Activated gamma-delta T cell treated with Interleukin-2 at 50 U/mL for 16 hours (primary cell): ENCODE measurements at regions not wholly inside any gene's neighbourhood (a gene's known extent, or its start where the extent isn't known, plus 50 kb on each side); places are given as distances from the start of the nearest gene placed in this dataset.

Experiments used
- DNase-seq: peaks from one replicate; pipeline ENCODE4 v3.0.0-alpha.2; 2020

DNA sequence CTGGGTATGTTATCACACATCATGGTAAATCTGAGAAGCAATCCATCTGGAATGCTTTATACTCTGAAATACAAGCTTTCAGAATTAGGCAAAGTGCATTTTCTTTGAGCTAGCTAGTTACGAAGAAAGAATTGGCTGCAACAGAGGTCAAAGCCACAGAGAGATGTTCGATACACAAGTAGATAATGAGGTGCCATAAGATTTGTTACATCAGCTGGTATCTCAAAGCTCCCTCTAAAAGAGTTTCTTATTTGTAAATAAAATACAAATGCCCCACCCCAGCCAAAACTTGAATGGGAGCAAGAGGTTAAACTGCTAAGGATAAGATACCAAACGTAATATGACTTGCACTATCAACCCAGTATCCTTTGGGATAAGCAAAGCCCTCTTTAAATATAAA, 84.0 kb upstream of the SLCO3A1 start:
- no peak for DNase-seq

DNA sequence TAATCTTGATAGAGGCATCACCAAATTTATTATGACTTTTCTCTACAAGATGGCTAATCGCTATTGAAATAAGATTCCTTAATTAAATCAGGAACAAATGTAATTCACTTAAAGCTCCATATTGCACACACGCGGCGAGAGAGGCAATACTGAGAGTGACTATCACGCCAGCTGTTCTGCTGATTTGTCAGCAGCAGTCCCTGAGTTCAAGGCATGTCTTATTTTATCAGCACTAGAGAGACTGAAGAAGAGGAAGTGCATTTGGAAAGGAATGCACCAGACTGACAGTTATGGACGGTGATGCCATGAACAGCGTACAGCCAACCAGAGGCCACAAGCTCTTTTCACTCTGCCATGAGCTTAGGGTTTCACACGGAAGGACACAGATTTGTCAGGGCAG, 83.6 kb upstream of the SLCO3A1 start:
- no peak for DNase-seq

DNA sequence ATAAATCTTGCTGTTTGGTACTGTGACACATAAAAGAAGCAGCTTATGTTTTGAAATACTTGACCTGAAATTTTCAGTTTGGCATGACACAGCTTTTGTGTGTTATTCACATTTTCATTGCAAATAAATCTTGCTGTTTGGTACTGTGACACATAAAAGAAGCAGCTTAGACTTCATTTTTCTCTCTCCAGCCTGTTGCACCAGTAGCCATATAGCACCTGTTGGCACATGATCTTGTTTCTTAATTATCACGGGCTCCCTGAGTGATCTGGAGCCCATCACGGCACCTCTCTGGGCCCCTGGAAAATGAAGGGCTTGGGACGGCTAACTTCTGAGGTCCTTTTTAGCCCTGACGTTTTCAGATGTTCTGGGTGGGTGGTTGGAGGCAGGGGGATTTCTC, 77.4 kb upstream of the SLCO3A1 start:
- DNase-seq: no peak

DNA sequence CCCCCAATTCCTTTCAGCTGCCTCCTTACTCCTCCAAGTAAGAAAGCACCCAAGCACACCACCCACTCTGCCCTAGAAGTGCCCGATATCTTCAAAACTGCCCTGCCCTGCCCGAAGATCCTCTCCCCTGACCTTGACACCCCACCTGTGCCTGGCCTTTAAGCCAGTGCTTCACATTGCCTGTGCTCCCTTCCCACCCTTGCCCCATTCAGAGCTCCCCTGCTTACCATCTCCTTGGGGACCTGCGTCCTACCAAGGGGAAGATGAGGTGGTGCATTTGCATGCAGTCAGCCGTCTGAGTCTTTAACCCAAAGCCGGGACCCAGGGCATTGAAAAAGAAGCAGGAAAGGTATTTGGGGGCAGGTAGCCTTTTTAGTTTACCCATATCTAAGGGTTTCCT, 73.5 kb upstream of the SLCO3A1 start:
- DNase-seq: no peak

DNA sequence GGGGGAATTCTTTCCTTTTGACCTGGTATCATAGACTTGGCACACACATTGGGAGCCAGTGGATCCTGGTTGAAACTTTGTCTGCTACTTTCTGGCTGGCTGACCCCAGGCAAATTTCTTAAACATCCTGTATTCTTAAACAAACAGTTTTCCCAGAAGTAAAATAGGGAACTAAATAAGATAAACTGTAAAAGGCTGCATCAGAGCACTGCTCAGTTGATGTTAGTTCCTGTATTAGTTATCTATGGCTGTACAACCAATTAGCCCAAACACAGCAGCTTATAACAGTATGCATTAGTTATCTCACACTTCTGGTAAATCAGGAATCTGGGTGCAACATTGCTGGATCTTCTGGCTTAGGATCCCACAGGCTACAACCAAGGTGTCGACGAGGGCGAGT, 73.1 kb upstream of the SLCO3A1 start:
- DNase-seq: no peak

DNA sequence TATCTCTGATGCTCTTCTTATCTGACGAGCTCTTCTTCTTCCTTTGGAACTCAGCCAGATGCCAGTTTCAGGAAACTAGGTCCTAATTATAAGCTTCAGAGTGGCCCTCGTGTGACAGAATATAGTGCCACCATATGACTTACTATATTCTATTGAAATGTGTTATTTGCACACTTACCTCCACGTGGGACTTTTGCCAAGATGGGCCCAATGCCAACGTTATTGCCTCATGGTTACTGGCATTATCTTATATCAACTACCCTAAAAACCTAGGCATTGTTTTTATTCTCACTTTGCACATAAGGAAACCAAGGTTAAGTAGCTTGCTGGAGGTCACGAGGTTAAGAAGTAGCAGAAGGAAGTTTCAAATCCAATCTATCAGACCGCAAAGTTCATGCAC, 71.3 kb upstream of the SLCO3A1 start:
- DNase-seq: no peak

DNA sequence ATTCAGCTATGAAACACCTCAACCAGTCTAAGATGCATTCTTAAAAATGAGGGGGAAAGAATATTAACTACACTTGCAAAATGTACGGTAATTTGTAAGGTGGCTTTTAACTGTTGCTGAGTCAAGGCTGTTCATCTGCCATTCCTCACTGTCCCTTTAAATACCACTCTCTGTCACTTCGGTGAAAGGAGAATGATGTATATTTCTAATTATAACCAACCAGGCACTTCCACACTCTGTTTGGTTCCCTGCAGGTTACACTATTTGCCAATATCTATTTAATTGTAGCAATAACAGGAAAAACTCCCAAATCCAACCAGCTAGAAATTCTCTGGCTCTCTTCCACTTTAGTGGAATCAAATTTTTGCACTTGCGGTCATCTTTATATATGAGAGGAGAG, 70.5 kb upstream of the SLCO3A1 start:
- no peak for DNase-seq

DNA sequence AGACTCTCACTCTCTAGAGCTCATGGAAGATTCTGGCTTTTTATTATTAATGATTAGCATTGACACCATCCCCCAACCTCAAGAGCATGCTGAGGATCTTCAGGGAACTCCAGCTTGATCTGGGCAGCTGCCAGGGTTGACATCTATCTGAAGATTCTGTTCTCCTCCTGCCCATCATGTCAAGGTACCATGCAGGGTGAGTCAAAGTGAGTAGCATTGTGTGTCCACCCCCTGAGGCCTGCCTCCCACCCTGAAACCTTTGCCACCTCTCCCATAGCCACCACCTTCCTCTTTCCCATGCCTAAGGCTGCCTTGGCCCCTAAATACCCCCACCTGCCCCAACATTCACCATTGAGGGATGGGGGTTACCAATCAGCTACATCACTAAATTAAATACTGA, 70.1 kb upstream of the SLCO3A1 start:
- DNase-seq: no peak

DNA sequence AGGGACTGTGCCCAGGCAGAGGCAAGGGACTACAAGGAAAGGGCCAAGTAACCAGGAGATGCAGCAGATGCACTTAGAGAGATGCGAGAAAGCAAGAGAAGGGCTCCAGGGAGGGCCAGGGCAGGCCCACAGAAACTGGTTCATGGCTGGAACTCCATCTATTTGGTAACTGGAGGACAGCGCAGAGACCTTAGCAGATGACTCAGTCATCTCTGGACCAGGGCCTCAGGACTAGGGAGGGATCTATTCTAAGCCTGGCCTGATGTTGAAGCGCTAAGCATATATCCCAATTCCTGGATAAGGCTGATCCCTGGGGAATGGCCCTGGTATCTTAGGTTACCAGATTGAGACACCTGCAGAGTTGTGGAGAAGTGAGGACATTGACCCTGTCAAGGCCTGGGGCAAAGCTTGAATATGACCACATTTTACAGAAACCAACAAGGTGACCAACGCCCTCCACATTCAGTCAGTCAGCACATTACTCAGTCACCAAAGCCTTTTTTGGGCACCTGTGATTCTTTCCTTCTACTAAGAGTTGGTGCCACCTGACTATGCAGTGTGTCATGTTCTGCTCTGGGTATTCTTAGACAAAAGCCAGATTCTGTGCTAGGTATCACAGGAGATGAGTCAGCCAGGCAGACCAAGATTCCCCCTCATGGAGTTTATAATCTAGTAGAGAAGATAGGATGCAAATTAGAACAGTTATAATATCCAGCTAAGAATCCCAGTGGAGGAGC, 68.4 kb upstream of the SLCO3A1 start:
- no peak for DNase-seq

DNA sequence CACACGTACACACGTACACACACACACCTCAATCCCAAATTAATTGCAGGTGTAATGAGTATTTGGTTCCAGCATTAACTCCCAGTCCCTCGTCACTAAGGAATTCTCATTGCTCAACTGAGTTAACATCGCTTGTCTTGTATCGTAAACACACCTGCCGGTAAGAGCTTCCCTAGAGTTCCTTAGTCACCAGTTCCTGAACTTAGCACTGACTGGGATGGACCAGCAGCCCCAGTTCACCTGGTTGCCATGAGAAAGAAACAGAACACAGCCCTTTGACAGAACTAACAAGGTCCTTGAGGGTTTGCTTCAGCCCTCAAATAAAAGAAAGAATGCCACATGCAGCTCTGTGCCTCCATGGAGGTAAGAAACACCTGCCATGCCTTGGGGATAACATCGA, 66.3 kb upstream of the SLCO3A1 start:
- DNase-seq: no peak

DNA sequence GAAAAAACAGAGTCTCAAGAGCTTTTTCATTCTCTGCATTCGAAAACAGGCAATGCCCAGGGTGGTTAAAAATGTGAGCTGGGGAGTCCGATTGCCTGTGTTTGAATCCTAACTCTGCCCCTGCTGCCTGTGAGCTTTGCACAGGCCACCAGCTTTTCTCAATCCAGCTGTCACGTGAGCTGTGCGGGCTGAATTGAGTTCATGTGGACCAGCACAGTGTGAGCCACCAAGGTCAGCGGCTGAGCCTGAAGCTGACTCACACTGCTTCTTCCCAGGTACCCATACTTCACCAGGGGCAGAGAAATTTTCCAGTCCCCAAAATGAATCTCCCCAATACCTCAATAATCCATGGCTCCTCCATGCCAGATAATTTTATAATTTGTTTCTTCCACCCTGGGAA, 64.4 kb upstream of the SLCO3A1 start:
- no peak for DNase-seq

DNA sequence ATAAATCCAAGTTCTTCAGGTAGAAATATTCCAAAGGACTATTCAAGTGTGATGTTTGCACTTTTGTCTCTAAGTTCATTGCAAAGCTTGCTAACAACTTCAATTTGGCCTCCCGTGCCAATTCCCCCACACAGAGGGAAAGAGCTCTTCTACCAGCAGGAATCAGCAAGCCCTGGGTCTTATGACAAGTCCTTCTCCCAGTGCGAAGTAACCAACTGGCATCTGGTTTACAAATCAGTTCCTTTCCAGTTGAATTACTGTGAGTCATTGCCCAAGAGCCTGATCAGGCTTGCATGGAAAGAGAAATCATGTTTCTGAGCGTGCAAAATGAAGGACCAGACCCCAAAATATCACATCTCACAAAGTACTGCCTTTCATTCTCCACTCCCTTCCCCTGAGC, 62.7 kb upstream of the SLCO3A1 start:
- no peak for DNase-seq

DNA sequence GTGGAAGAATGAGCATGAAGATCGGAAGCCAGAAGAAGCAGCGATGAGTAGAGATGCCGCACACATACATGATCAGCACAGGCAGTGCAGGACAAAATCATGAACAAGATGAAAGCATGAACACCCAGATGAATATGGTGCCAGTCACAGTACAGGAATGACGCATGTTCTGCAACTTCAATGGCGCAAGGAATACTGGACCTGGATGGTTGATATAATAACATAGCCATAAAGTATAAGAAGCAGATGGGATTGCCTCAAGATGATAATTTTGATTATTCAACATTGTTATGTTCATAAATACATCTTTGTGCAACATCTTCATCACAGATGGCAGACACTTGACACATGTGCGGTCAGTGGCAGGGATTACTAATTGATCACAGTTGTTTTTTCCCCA, 59.7 kb upstream of the SLCO3A1 start:
- DNase-seq: no peak

DNA sequence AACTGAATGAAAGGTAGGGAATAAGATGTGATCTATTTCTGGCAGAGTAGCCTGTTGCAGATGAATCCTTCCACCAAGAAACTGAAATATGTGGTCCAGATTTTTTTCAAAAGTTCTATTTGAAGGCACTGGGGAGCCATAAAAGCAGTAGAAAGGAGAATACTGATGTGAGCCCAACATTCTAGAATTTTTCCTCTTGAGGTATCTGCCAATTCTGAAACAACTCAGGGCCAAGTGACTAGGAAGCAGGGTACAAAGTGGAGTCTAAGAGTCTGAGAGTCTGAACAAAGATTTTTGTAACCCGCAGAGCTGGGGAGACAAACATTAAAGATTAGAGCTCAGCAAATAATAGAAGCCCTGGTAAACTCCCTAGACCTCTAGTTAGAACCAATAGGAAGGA, 58.3 kb upstream of the SLCO3A1 start:
- DNase-seq: no peak

DNA sequence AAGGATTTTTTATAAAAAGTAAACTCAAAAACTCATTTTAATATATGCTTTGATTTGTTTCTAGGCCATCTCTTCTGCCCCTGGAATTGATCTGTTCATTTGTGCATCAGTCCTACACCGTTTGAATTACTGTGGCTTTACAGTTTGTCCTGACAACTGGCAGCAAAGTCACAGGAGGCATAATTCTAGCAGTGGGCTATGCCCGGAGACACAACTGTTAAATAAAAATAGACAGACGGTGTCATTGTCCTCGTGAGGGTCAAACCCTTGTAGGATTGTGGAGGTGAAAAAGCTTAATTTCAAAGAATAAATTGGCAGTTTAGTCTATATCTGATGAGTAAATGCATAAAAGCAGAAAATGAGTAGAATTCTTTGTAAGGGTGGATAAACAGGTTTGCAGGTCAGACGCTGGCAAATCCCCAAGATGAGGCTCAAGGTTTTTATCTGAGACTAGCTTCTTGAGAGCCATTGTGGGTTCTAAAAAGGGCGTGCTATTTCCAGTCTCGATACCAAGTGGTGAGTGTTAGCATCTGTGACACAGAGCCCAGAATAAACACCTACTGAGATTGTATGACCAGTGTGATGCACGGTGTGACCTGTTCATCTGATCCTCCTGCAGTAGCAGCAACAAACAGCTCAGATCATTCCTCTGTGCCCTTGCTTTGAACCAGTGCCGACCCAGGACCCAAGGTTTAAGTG, 51.5 kb upstream of the SLCO3A1 start:
- DNase-seq: no peak

DNA sequence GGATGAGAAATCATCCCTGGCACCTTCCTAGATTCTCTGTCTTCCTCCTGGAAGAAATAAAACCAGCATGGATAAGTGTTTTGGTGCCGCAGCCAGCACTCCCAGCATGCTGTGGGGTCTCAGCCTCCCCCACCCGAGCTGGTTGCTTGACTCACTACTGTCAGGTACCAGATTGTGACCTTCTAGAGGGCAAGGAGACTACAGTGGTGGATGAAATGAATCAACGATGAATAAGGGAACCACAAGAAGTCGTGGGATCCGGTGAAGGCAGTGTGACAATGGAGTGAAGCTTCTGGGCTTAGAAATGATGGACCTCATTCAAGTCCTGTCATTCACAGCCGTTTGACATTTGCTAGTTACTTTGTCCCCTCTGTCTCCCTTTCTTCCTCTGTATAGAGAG, 50.2 kb upstream of the SLCO3A1 start:
- no peak for DNase-seq
